ENCODE measurements at regions not wholly inside any gene's neighbourhood (a gene's known extent, or its start where the extent isn't known, plus 50 kb on each side); places are given as distances from the start of the nearest gene placed in this dataset.

GRCh38 chr2:58436872-58437271, 195.7 kb upstream of the FANCL start:
- TF ChIP-seq CTCF (IDR thresholded peaks at IDR 0.05; ENCODE audit: low read depth, low read length) (no peak), EZH2phosphoT487 (IDR thresholded peaks at IDR 0.05; ENCODE audit: low read depth) (no peak)

All from OCI-LY3 (cell line).